A673 (cell line): ENCODE measurements at regions not wholly inside any gene's neighbourhood (a gene's known extent, or its start where the extent isn't known, plus 50 kb on each side); places are given as distances from the start of the nearest gene placed in this dataset.
"Not testable (repeated sequence)": the region's sequence is repeated elsewhere in the genome, so short reads cannot be mapped to it uniquely, and the experiment has no call there.

Experiments
- BruUV-seq: library from RNA; stranded (reverse); fragments of 400-500 nt; replicated peaks from 2 replicates; lab custom pipeline; 2021; lab: Mats Ljungman, UMichigan
- CTCF ChIA-PET: fragments of 300-600 bp; sonication (Branson Sonifier 250); formaldehyde crosslinking; loops from one replicate; lab custom pipeline; 2022; ENCODE audit warnings: antibody characterized with exemption; lab: Charles Lee
- POLR2A ChIA-PET: fragments of 300-600 bp; sonication (Branson Sonifier 250); formaldehyde crosslinking; loops from one replicate; lab custom pipeline; 2022; ENCODE audit warnings: antibody characterized with exemption; ENCODE audit not compliant: low non-redundant PET; lab: Charles Lee
- DNase-seq: peaks from one replicate; pipeline ENCODE4 v3.0.0-alpha.2; 2015; ENCODE audit warnings: low spot score
- H3K27ac ChIP-seq: fragments of 200-600 bp; sonication (generic); 2 replicates; pipeline ENCODE4 v1.5.1; 2016; ENCODE audit warnings: mixed run types, low read depth, mild to moderate bottlenecking, mixed read lengths, antibody characterized with exemption, low read length; ENCODE audit not compliant: poor library complexity, severe bottlenecking
- H3K27me3 ChIP-seq: fragments of 200-600 bp; sonication (generic); replicated peaks from 2 replicates; pipeline ENCODE4 v1.6.1; 2017; ENCODE audit warnings: mixed run types, low read depth, mild to moderate bottlenecking, mixed read lengths, antibody characterized with exemption, low read length; ENCODE audit not compliant: insufficient read depth, poor library complexity
- H3K36me3 ChIP-seq: fragments of 200-600 bp; sonication (generic); 2 replicates; pipeline ENCODE4 v1.6.1; 2016; ENCODE audit warnings: mixed run types, mild to moderate bottlenecking, mixed read lengths, antibody characterized with exemption, low read length; ENCODE audit not compliant: insufficient read depth, poor library complexity, severe bottlenecking
- H3K4me1 ChIP-seq: fragments of 200-600 bp; sonication (generic); 2 replicates; pipeline ENCODE4 v1.6.1; 2017; ENCODE audit warnings: mixed run types, mild to moderate bottlenecking, mixed read lengths, antibody characterized with exemption, low read length; ENCODE audit not compliant: insufficient read depth, poor library complexity, severe bottlenecking
- H3K4me3 ChIP-seq: fragments of 200-600 bp; sonication (generic); 2 replicates; pipeline ENCODE4 v1.5.1; 2016; ENCODE audit warnings: low read depth, mixed run types, mild to moderate bottlenecking, mixed read lengths, low read length; ENCODE audit not compliant: poor library complexity, severe bottlenecking
- H3K9me3 ChIP-seq: fragments of 200-600 bp; sonication (generic); 2 replicates; pipeline ENCODE4 v1.6.1; 2016; ENCODE audit warnings: mixed run types, low read depth, mild to moderate bottlenecking, mixed read lengths, antibody characterized with exemption, low read length; ENCODE audit not compliant: poor library complexity, severe bottlenecking
- EZH2 ChIP-seq: fragments of 200-600 bp; sonication (generic); IDR thresholded peaks from 2 replicates; pipeline ENCODE4 v1.6.1; 2017; ENCODE audit warnings: borderline replicate concordance, low read depth, mild to moderate bottlenecking, mixed read lengths, antibody characterized with exemption, low read length; ENCODE audit not compliant: poor library complexity, severe bottlenecking
- intact Hi-C: fragments of 100-400 bp; cut with micrococcal nuclease; formaldehyde crosslinking; loops from one replicate; pipeline ENCODE4 v1.10.0; 2022; ENCODE audit not compliant: unreplicated experiment
- TF ChIP-seq, protein P1 (sequence below): fragments of 300-800, 200-600 bp; sonication (generic); conservative IDR thresholded peaks from 2 replicates; pipeline ENCODE4 v1.5.1; 2017; ENCODE audit warnings: low read depth, mild to moderate bottlenecking, antibody characterized with exemption, low read length, moderate library complexity, mixed read lengths

DNA sequence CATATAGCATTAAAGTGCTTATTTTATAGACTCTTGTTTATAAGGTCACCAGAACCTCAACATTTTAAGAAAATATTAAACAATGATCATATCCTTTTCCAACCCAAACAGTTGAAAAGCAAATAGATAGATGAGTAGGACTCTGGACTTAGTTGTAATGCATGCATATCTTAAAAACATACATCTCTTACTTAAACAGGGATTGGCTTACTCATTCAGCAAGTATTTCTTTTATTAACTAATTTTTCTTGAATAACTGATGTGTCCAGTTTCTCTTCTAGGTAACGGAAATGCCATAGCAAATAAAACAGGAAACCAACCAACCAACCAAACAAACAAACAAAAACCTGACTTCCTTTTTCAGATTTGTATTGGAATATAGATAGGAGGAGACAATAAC is 70.9 kb upstream of the NBPF4 start:
- DNase-seq: no peak
- Histone ChIP-seq H3K27me3 (peaks cover 45% of the 10 kb centered on the region), H3K4me1 (no peaks in the 10 kb centered on the region), H3K9me3 (no peaks in the 10 kb centered on the region), H3K4me3 (no peak overlapping the region), H3K36me3 (no peaks in the 10 kb centered on the region), H3K27ac (no peak overlapping the region)
- ChIA-PET POLR2A (no interaction called here), CTCF (no interaction called here)
- TF ChIP-seq EZH2: no peak
- TF ChIP-seq, protein P1, sequence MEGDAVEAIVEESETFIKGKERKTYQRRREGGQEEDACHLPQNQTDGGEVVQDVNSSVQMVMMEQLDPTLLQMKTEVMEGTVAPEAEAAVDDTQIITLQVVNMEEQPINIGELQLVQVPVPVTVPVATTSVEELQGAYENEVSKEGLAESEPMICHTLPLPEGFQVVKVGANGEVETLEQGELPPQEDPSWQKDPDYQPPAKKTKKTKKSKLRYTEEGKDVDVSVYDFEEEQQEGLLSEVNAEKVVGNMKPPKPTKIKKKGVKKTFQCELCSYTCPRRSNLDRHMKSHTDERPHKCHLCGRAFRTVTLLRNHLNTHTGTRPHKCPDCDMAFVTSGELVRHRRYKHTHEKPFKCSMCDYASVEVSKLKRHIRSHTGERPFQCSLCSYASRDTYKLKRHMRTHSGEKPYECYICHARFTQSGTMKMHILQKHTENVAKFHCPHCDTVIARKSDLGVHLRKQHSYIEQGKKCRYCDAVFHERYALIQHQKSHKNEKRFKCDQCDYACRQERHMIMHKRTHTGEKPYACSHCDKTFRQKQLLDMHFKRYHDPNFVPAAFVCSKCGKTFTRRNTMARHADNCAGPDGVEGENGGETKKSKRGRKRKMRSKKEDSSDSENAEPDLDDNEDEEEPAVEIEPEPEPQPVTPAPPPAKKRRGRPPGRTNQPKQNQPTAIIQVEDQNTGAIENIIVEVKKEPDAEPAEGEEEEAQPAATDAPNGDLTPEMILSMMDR: no peak
- intact Hi-C loops: no loop called here
- no TSS peak for BruUV-seq

DNA sequence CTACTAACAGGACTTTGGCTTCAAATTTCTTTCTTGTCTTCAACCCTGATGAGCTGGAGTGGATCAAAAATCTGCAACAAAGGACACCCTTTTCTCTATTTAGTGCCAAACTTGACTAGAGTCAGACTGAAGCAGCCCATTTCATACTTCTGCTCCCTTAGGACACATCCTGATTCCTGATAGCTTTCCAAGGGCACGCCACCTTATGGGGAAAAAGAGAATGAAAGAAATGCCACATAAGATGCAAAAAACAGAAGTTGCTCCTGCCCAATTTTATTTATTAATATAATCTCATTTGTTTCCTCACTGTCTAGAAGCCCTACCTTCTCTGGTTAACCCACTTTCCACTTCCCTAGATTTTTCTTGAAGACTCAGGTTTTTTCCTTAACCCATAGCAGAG is 72.7 kb upstream of the NBPF4 start:
- BruUV-seq: no TSS peak
- ChIA-PET POLR2A (no interaction called here), CTCF (interaction anchor here (0.7 to 1.0 kb wide), 2 partner anchors 185 to 327 kb away, joined by 5 to 12 read pairs; no protein-coding TSS in a partner anchor)
- H3K4me1 ChIP-seq: no peaks in the 10 kb centered on the region
- no peaks in the 10 kb centered on the region for H3K36me3 ChIP-seq
- DNase-seq: peak; percentile 15
- no peak overlapping the region for H3K4me3 ChIP-seq
- H3K9me3 ChIP-seq: no peaks in the 10 kb centered on the region
- intact Hi-C loops: no loop called here
- TF ChIP-seq, protein P1: peak; percentile 47
- no peak for TF ChIP-seq EZH2
- H3K27ac ChIP-seq: no peak overlapping the region
- peaks cover 41% of the 10 kb centered on the region for H3K27me3 ChIP-seq

DNA sequence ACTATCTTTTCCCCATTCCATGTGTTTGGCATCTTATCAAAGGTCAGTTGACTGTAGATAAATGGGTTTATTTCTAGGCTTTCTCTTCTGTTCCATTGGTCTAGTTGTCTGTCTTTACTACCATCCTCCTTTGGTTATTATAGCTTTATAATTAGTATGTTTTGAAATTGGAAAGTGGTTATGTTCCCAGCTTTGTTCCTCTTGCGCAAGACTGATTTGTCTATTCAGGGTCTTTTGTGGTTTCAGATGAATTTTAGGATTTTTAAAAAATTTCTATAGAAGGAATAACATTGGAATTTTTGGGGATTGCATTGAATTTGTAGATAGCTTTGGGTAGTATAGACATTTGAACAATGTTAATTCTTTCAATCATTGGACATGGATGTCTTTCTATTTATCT is 77.0 kb upstream of the NBPF4 start:
- CTCF ChIA-PET: no interaction called here
- intact Hi-C loops: no loop called here
- BruUV-seq: no TSS peak

DNA sequence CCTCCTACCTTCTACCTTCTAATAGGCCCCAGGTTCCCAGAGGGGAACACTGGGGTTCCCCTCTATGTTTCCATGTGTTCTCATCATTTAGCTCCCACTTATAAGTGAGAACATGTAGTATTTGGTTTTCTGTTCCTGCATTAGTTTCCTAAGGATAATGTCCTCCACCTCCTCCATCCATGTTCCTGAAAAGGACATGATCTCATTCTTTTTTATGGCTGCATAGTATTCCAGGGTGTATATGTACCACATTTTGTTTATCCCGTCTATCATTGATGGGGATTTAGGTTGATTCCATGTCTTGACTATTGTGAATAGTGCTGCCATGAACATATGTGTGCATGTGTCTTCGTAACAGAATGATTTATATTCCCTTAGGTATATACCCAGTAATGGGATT is 81.5 kb upstream of the NBPF4 start:
- BruUV-seq, CTCF ChIA-PET, H3K4me1 ChIP-seq, H3K27ac ChIP-seq, H3K4me3 ChIP-seq, H3K9me3 ChIP-seq, intact Hi-C loops, DNase-seq, H3K36me3 ChIP-seq, POLR2A ChIA-PET: not testable (repeated sequence)
- peaks cover 13% of the 10 kb centered on the region for H3K27me3 ChIP-seq

More for the DNA sequence above, 77.0 kb upstream of the NBPF4 start:
- TF ChIP-seq EZH2: no peak
- TF ChIP-seq, protein P1: no peak
- Histone ChIP-seq H3K9me3 (no peaks in the 10 kb centered on the region), H3K36me3 (no peaks in the 10 kb centered on the region), H3K4me1 (no peaks in the 10 kb centered on the region), H3K4me3 (no peak overlapping the region), H3K27ac (no peak overlapping the region), H3K27me3 (peaks cover 10% of the 10 kb centered on the region)
- no peak for DNase-seq
- POLR2A ChIA-PET: no interaction called here
